GM21576 (cell line): ENCODE measurements at regions not wholly inside any gene's neighbourhood (a gene's known extent, or its start where the extent isn't known, plus 50 kb on each side); places are given as distances from the start of the nearest gene placed in this dataset.
"Not testable (repeated sequence)": the region's sequence is repeated elsewhere in the genome, so short reads cannot be mapped to it uniquely, and the experiment has no call there.

Experiments used
- ATAC-seq: cut with Tn5 transposase; IDR thresholded peaks from one replicate; pipeline ENCODE4 v1.9.1; 2021; ENCODE audit warnings: mild to moderate bottlenecking, moderate library complexity; ENCODE audit not compliant: unreplicated experiment

DNA sequence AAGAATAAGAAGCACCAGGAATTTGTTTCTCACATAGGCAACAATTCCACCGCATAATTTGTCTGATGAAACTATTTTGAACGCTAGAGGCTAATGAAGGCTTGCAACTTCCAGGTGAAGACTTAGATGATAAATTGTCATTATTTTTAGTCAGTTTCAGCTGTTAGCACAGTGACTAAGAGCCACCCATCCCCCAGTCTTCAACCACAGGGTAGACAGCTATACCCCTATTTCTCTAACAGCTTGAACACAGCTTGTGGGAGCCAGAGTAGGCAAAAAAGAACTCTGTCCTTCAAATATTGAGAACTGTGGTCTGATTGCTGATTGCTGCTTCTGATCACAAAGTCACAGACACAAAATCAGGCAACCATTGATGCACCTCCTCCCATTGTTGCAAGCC is 1124.8 kb upstream of the PRR20A start:
- no peak for ATAC-seq

DNA sequence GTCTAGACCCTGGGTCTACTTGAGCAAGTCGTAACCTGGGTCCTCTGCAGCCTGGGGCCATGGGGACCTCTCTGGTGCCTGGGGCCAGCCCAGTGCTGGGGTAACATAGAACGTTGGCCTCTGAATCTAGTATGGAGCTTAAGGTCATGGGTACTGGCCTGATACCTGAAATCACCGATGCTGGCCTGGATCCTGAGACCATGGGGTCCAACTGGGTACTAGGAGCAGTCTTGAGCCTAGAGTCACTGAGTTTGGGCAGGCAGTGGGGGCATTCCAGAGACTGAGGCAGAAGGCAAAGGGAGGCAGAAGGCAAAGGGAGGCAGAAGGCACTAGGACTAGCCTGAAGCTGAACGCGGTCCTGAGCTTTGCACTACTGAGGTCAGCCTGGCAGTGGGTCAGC is 1121.1 kb upstream of the PRR20A start:
- no peak for ATAC-seq

DNA sequence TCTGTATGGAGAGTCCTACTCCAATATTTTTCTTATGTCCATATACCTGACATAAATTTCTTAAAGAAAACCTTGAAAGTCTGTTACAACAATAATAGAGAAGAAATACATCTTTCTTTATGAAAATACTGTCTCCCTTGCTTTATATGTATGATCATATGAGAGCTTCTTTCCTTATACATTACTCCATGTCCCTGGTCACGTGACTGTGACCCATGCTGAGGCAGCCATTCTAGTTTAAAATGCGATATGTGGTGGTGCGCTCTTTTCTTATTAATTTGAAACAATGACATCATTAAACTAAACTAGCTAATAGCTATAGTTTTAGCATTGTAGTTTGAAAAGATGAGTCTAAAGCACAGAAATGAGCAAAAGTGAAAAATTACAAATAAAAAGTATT is 1120.3 kb upstream of the PRR20A start:
- no peak for ATAC-seq

DNA sequence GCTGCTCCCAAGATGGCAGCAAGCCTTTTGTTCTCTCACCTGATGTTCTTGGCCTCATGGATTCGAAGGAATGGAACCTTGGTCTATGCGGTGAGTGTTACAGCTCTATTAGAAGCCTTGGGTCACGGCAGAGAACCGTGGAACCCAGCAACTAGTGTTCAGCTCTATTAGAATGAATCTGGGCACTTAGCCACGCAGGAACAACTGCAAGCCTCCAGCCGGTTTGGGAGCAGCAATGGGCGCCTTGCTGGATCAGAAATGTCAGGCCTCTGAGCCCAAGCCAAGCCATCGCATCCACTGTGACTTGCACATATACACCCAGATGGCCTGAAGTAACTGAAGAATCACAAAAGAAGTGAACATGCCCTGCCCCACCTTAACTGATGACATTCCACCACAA is 1100.7 kb upstream of the PRR20A start:
- ATAC-seq, result no peak

DNA sequence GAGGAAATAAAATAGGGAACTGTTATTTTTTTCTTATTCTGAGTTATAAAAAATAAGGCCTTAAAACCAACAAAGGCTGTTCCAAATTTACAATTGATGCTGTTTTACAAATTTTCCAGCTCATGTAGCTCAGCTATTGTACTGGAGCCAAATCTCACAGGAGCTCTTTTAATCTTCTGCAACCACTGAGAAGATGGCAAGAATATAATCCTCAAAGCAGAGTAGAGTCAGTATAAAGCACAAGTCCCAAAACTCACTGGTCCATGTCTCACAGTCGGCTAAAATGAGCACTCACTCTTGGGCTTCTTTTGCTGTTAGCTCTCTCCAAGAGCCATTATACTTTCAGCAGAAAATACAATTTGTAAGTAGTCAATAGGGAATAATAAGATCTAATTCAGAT is 1074.4 kb upstream of the PRR20A start:
- ATAC-seq, result no peak

DNA sequence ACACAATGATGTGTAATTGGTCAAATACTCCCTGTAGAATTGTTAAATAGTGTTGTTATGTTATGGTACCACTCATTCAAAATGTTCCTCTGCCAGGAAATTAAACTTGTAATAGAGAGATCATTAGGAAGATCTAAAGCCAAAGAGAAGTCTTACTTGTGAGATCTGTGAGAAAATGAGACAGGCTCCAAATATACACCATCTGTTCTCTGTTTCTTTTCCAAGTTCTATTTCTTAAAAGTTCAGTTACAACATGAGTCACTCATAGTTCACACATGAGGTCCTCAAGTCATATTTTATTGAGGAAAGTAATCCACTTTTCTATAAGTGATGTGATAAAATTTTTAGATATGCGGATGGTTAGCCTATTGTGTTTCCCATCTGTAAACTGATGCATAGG is 1038.1 kb upstream of the PRR20A start:
- ATAC-seq, result no peak

DNA sequence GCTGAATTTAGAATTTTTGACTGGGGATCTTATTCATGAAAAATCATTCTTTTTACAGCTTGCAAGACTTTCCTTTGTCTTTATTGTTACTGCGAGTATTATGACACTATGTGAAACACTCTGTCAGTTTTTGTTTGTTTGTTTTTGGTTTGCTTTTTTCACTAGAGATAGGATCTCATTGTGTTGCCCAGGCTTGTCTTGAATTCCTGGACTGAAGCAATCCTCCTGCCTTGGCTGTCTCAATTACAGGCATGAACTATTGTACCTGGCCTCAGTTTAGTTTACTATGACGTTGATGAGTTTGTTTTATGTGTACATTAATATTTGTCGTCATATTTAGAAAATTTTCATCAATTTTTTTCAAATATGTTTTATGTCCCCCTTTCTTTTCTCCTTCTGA is 1030.0 kb upstream of the PRR20A start:
- ATAC-seq, result no peak

DNA sequence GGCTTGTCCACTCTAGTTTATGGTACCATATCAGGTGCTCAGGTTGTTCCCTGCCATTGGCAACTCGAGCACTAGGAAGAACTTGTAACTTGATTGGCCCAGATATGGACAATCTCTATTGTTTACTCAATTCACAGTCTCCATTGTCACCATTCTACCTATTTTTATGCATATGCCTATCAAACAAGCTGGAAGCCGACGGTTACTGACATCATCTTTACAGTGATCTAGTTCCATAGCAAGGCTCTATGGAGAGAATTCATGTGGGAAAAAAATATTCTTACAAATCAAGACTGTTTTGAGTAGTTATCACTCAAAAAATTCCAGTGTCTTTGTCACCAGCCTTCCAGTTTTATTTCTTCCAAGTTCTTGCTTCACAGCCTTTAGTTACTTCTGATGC is 1006.2 kb upstream of the PRR20A start:
- no peak for ATAC-seq

DNA sequence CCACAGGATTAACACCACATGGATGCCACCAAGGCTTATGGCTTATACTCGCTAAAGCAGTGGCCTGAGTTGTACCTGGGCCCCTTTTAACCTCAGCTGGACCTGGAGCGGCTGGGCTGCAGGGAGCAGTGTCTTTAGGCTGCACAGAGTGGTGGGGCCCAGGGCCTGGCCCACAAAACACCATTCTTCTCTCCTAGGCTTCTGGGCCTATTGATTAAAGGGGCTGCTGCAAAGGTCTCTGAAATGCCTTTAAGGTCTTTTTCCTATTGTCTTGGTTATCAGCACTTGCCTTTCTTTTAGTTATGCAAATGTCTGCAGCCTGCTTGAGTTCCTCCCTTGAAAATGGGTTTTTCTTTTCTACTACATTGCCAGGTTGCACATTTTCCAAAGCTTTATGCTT is 973.9 kb upstream of the PRR20A start:
- ATAC-seq, result no peak

DNA sequence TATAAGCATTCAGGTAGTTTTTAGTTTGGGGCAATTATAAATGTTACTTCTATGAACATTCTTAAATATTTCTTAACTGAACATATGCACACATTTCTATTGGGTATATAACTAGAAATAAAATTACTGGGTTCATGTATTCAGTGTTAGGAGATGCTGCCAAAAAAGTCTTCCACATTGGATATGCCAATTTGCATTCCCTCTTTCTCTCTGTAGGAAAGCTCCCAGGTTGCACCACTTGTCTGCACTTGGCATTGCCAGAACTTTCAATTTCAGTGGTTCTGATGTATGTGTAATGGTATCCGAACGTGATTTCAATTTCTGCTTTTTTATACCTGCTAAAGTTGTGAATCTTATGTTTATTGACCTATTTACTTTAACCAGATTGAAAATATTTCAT is 972.1 kb upstream of the PRR20A start:
- no peak for ATAC-seq

DNA sequence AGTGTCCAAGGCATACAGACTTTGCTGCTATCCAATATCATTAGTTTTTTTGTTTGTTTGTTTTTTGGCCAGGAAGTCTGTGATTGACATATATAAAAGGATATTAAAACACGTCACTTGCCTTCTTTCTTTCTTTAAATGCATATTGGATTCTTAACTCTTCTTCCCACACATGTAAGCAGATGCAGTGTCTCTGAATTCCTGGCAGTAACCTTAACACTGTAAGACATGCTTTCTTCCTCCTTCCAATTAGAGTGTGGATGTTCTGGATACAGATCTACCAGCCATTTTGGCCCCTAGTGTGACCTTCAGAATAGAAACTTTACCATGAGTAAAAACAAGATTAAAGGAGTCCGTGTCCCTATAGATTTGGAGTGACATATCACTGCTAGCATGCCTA is 967.4 kb upstream of the PRR20A start:
- ATAC-seq, result no peak

DNA sequence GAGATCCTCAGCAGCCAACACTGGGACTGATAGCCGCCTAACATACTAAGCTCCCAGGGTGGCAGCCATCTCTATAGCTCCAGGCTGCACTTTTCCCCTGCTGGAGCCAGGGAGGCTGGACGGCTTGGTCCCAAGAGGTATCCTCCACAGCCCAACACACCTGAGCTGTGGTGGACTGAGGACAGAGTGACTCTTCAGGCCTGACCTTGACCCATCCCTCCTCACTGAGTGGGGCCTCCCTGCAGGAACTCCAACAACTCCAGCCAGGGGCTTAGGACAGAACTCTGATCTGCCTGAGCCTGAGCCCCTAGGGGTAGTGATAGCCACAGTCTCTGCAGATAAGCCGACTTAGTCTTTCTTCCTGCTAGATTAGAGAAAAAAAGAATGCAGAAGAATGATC is 958.1 kb upstream of the PRR20A start:
- no peak for ATAC-seq

DNA sequence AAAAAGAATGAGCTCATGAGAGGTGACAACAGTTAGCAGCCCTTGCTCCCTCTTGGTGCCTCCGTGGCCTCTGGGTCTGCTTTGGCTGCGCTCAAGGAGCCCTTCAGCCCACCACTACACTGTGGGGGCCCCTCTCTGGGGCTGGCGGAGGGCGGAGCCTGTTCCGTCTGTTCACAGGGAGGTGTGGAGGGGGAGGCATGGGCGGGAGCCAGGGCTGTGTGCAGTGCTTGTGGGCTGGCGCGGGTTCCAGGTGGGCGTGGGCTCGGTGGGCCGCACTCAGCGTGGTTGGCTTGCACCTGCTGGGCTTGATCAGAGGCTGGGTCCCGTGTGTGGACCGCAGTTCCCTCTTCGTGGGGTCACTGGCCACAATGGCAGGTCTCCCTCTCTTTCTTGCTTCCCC is 953.4 kb upstream of the PRR20A start:
- ATAC-seq, result no peak

DNA sequence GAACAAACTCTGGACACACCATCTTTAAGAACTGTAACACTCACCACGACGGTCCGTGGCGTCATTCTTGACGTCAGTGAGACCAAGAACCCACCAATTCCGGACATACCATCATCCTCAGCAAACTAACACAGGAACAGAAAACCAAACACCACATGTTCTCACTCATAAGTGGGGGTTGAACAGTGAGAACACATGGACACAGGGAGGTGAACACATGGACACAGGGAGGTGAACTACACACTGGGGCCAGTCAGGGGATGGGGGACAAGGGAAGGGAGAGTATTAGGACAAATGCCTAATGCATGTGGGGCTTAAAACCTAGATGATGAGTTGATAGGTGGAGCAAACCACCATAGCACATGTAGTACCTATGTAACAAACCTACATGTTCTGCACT is 952.1 kb upstream of the PRR20A start:
- ATAC-seq, result not testable (repeated sequence)

DNA sequence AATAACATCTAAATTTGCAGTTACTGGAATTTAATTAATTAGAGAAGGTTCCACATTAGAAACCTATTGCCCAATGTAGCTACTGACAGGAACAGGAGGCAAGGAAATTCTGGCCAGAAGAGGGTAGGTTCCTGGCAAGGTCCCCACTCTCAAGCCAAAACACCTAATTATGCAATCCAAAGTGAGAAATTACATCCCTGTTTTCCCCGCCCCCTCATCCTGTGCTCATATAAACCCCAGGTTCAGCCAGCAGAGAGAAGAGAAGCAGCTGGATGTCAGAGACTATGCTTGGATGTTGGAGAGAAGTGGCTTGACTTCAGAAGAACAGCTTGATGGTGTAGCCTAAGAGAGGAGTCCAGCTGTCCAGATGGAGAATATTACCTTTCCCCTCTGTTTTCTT is 951.3 kb upstream of the PRR20A start:
- no peak for ATAC-seq

DNA sequence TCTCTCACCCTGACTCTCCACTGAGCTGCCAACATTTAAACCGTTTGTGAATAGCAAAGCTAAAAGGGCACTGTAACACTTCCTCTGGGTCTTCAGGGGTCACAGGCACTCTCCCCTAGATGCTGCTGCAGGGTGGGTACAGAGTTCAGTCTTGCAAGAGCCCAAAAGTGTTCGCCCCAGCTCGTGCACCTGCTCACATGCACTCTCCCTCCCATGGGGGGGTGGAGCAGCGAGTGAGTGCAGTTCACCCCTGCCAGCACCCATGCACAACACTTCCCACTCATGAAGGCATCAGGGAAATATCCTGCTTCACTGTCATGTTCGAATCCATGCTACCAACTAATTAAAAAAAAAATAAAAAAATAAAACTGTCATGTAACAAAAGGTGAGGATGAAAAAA is 950.7 kb upstream of the PRR20A start:
- ATAC-seq, result no peak

DNA sequence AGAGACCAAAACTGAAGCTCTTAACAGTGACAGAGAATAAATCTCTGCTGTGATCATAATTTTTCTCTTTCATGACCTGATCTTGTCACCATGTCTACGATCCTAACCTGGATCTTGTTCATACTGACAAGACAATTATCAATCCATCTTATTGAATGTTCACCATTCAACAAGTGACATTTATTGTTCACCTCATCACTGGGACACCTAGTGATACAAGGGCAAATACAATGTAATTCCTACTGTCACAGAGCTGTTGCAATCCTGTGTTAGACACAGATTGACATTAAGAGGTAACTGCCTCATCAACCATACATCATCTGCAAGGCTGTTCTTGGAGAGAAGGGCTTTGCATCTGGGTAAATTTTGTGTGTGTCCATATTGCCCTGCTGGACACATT is 942.4 kb upstream of the PRR20A start:
- no peak for ATAC-seq

DNA sequence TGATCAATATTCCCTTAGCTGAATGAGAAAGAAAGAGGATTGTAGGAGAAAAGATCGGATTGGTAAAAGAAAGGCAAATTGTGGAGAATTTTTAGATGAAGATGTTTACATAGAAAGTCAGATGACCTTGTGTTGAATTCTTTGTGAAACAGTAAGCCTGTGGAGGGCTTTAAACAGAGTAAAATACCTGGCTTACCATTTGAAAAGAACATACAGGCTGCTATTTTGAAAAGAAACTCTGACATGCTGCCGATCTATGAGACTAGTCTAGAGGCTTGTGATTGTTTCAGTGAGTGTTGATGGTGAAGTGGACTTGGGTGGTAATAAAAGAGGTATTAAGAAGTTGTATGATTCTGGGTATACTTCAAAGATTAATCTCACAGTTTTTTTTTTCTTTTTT is 938.9 kb upstream of the PRR20A start:
- ATAC-seq, result no peak

DNA sequence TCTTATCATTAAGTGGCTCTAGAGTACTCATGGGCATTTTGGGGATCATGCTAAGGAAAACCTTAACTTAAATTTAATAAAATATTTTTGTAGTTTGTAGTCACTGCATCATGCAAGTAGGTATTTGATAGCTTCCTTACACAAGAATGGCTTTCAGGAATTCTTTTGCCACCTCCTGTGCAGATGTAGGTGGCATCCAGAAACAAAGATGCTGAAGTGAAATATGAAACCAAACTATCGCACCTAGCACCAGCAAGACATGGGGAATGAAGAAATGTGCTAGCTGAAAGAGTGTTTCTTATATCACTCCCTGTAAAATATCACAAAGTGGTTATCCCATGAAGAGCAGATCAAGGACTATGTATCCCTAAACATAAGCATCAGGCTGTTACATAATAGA is 924.5 kb upstream of the PRR20A start:
- no peak for ATAC-seq

DNA sequence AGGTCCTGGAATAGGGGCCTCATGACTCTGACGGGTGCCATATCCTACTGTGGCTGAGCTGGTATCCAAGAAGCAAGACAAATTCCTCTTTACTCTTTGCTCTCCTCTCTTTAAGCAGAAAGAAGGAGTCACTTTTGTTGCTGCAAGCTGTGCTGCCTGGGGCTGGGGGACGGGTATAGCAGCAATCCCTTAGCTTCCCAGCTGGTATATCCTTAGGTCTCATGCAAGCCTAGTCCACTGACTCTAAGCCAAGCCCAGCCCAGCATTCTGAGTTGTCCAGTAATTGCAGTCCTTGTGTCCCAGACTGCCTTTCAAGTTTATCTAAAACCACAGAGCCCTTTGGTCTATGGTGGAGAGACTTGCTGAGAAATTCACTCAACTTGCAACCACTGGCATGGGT is 893.0 kb upstream of the PRR20A start:
- no peak for ATAC-seq

DNA sequence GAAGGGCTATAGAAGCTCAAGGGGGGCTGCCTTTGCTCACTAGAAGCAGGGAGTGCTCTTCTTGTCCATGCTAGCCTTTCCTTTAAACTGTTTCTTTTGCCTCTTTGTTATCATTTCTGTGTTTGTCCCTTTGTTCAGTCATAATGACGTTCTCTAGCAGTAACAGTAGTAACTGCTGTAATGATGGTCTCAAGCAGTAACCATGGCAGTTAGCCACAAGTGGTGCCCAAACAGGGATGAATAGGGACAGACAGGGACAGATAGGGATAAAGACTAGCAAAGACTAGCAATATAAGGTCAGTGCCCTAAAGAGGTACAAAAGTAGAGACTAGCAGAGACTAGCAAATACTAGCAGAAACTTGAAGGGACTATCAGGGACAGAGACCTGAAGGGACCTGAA is 869.0 kb upstream of the PRR20A start:
- ATAC-seq, result no peak

DNA sequence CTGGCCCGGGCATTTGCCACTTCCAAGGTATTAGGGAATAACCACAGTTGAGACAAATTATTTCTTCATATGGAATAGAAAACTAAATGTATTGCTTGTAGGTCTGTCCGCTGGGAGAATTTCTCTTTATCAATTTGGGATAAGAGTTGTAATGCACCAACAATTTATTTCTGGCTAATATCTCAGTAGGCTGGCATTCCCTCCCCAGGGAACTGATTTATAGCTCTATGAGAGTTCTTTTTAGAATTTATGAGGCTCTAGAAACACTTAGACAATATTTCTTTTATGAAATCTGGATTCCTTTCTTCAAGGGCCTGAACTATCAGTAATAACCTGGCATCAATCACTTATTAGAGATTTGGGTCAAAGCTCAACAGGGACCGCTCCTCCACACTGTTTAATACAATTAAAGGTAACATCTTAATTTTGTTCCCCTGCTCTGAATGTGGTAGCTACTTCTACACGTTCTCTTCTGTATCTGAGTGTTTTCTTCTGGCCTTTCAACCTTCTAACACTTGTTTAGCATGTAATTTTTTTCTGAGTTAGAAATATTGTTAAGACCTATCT is 857.4 kb upstream of the PRR20A start:
- ATAC-seq, result no peak

DNA sequence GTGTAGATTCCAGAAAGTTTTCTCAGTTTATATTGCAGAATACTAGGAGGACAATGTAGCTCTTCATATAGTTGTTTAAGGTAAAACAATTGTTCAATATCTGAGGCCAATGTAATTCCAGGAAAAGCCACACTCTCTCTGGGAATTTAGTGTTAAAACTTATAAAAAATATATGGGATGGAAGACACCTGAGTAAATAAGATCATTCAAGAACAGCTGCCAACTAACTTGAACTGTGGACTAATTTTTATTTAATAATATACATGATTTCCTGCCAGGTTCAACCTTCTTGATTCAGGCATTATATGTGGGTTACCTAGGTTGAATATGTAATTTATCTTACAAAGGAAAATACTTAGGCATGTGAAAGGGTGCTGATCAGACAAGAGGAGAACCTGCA is 841.1 kb upstream of the PRR20A start:
- ATAC-seq, result no peak

DNA sequence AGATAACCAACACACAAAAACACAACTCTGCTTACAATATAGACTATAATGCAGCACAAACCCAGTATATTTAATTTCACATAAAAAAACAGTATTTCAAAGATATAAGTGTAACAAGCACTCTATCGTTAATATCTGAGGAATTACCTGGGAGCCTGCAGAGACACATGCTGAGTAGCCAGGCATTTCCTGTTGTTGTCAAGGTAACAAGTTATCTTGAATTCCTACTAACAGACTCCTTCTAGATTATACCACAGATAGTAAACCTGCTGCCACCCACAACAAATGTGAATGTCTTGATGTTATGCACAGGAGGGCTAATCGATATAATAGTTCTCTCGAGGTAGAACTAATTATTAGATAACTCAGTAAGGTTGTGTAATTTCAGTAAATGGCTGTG is 826.0 kb upstream of the PRR20A start:
- no peak for ATAC-seq
